Posterior cingulate gyrus (tissue), 11 donors: ENCODE measurements at regions not wholly inside any gene's neighbourhood (a gene's known extent, or its start where the extent isn't known, plus 50 kb on each side); places are given as distances from the start of the nearest gene placed in this dataset.

Experiments used
- DNase-seq, 10 donors: peaks; one replicate each; pipeline versions ENCODE4 v3.0.0 to v3.0.0-alpha.2; 2020 to 2021; ENCODE audit warnings: mixed read lengths in 3 of 10
- intact Hi-C: fragments of 100-400 bp; cut with DNase I; formaldehyde crosslinking; loops from one replicate; pipeline ENCODE4 v1.15.1; 2023

- DNase-seq, result no peak
- intact Hi-C loops, result no loop called here
These were observed 53.0 kb upstream of the CLDN14 start for GRCh38 chr21:36532769-36533467.

DNA sequence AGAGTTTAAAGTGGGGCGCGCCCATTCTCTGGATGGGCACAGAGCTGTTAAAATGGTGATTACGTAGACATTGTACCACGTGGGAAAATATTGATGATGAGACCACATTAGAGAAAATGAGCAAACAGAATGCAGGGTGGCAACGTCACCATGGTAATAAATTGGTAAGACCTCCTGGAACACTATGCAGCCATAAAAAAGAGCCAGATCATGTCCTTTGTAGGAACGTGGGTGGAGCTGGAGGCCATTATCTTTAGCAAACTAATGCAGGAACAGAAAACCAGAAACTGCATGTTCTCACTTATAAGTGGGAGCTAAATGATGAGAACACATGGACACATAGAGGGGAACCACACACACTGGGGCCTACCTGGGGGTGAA lies 53.5 kb upstream of the CLDN14 start:
- DNase-seq, result no peak
- intact Hi-C loops, result no loop called here

GRCh38 chr21:36534656-36535055 lies 54.7 kb upstream of the CLDN14 start:
- DNase-seq, result no peak
- intact Hi-C loops, result no loop called here

GRCh38 chr21:36535618-36536241 lies 55.8 kb upstream of the CLDN14 start:
- DNase-seq, result no peak
- intact Hi-C loops, result no loop called here

DNA sequence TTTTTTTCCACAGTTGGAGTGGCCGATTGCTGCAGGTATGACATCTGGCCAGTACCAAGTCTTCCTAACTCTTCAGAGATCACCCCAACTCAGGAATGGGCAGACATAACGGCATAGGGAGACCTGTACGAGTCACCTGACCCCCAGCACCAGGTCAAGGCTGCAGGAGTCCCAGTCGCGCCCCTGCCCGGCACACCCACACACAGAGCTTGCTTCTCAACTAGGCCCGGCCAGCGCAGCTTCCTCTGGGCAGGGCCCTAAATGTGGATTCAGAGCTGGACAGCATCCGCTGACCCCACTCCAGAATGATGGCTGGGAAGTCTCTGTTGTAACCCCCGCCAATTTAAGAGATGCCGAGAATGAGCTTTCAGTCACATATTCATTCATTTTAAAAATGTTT lies 58.8 kb upstream of the CLDN14 start:
- no peak for DNase-seq
- intact Hi-C loops, result no loop called here

DNA sequence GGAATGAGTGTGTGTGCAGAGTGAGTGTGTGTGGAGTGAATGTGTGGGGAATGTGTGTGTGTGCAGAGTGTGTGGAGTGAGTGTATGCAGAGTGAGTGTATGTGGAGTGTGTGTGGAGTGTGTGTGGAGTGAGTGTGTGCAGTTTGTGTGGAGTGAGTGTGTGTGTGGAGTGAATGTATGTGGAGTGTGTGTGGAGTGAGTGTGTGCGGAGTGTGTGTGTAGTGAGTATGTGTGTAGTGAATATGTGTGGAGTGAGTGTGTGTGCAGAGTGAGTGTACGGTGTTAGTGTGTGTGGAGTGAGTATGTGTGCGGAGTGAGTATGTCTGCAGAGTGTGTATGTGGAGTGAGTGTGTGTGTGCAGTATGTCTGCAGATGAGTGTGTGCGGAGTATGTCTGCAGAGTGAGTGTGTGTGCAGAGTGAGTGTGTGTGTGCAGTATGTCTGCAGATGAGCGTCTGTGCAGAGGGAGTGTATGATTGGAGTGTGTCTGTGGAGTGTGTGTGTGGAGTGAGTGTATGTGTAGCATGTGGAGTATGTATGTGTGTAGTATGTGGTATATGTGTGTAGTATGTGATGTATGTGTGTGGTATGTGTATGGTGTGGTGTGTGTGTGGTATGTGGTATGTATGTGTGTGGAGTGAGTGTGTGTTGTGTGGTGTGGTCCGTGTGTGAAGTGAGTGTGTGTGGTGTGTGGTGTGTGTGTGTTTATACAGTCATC lies 59.7 kb upstream of the CLDN14 start:
- intact Hi-C loops, result no loop called here
- no peak for DNase-seq

DNA sequence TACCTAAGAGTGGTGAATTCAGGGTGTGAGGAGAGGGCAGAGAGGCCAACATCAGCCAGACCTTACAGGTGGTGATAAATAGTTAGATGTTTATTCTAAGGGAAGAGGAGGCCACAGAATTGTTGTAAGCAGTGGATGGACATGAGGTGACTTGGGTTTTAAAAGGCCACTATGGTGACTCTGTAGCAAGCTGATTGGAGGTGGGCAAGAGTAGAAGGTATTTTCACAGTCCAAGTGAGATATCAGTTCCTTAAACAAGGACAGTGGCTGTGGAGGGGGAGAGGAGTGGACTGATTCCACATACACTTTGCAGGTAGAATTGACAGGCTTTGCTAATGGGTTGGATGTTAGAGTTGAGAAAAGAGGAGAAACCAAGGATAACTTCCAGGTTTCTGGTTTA lies 60.8 kb upstream of the CLDN14 start:
- intact Hi-C loops, result no loop called here
- DNase-seq, result no peak

DNA sequence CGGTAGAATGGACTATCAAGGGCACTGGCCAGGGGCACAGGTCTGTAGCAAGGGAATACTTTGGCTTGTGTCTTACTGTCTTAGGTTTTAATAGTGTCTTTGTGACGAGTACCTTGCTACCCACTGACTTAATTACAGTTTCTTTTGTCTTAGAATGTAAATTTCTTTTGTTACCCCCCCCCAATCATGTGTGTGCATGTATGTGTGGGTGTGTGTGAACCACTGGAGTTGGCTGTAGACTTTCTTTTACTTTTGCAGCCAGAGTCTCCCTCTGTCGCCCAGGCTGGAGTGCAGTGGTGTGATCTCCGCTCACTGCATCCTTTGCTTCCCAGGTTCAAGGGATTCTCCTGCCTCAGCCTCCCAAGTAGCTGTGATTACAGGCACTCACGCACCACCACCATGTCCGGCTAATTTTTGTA lies 61.8 kb upstream of the CLDN14 start:
- no peak for DNase-seq
- intact Hi-C loops, result no loop called here

DNA sequence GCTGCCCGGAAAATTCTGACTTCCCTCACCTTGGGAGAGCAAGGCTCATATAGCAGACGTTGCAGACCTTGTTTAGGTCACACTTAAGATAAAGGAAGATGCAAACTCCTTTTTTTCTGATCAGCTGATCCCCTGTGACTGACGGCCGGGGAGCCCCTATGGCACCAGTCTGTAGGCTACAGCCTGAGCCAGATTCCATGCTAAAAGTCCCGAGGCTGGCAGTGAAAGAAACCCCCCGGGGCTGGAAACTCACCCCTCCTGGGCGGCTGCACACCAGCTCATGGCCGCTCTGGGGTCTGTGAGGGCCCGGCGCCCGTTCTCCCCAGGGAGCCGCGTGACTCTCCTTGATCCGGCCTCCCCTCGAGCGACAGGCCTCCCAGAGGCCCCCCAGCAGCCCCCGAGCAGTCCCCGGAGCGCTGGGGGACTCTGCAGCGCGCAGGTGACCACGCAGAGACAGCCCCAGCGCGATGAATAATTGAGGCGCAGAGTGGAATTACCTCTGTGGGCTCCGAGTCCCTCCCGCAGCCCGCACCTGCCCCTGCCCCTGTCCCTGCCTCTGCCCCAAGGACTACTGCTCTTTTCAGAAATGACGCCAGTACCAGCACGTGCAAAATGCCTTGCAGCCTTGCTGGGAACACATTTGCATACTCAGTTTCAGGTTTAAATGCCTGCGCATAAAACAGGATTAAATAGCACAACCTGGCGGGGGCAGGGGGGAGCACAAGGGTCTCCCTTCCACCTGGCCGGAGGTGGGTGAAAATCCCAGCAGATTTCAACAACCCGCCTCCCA lies 62.6 kb upstream of the CLDN14 start:
- DNase-seq, result peak in 1 of 10 donors; percentile 55
- intact Hi-C loops, result no loop called here

- intact Hi-C loops, result no loop called here
- peak in 2 of 10 donors; percentile 42 to 69 for DNase-seq
These were observed 64.0 kb upstream of the CLDN14 start for GRCh38 chr21:36543924-36544323.

GRCh38 chr21:36544545-36544944 lies 64.6 kb upstream of the CLDN14 start:
- no peak for DNase-seq
- intact Hi-C loops, result no loop called here

DNA sequence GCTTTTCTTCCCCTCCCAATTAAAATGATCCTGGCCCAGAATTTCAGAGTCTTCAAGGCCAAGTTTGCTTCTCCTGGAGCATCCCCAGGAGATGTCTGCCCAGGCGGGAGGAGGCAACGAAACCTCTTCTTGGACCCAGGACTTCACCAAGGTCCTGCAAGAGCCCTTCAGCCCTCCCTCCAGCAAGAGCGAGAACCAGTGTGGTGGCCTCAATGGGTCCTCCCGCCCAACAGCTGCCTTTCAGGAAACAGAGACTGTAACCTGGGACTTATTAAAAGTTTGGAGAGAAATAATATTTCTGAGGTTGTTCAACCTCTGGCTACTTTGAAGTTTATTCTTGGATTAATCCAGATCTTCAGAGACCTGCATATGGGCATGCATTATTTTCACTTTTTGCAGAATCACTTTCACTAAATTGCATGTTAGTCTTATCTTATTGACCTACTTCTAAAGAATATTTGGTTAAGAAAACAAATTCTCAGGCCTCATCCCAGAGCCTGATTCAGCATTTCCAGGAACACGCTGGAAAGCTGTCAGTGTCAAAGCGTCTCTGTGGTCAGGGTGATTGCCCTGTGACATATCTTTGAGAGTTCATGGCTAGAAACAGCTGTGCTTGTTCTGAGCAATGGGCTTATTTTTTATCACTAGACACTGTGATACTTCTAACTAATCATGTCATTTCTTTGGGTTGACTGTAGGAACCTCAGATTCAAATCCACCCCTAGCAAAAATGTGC lies 66.0 kb upstream of the CLDN14 start:
- intact Hi-C loops, result no loop called here
- DNase-seq, result no peak

- intact Hi-C loops, result no loop called here
- peak in 1 of 10 donors; percentile 19 for DNase-seq
These were observed 67.5 kb upstream of the CLDN14 start for GRCh38 chr21:36547464-36547863.

DNA sequence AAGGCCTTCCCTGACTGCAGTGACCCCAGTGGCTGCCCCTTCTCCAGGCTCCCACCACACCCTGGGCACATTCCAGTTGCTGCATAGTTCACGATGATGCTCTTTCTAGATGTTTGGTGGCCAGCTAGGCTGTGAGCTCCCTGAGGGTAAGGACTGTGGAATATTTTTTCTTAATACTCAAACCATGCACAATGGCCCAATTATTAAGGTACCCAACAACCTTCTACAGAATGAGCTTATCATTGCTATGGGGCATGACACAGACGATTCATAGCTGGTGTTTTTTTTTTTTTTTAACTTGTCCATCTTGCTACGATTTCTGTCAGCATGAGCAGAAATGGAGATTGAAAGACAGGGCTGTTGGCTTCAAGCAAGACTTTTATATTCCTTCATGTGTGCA lies 68.9 kb upstream of the CLDN14 start:
- no peak for DNase-seq
- intact Hi-C loops, result no loop called here

DNA sequence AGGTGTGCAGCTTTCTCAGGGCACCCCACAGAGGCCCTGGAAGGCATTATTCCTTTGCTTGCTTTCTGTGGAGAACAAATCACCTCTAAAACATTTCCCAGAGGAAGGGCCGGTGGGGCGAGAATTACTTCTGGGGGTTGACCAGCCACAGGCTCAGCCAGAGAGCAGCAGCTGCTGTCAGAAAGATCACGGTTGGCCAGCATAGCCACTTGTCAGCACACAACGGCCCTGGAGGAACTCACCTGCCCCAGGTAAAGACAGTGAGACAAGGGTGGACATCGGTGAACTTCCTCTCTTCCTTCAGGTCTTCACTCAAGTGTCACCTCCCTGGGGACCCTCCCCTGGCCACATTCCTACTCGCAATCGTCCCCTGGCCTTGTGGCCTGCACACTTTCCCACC lies 69.5 kb upstream of the CLDN14 start:
- no peak for DNase-seq

GRCh38 chr21:36550761-36551160 lies 70.8 kb upstream of the CLDN14 start:
- DNase-seq, result no peak
- intact Hi-C loops, result no loop called here

More for the DNA sequence above, 69.5 kb upstream of the CLDN14 start:
- intact Hi-C loops, result no loop called here

DNA sequence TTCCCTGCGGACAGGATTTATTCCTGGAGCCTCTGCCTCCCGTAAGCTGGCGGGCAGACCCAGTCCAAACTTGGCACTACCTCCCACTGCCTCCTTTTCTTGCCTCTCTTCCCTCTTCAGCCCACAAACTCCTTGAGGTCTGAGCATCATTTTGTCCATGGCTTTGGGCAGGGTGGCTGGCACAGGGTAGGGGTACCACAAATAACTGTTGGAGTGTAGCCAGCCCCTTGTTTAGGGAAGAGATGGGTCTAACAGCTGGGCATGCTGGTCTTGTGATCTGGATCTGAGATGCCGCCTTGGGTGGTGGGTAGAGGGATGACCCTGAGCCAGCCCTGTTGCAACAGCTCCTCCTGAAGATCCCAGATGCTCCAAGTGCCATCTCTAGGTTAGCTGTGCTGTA lies 71.4 kb upstream of the CLDN14 start:
- intact Hi-C loops, result no loop called here
- DNase-seq, result no peak

DNA sequence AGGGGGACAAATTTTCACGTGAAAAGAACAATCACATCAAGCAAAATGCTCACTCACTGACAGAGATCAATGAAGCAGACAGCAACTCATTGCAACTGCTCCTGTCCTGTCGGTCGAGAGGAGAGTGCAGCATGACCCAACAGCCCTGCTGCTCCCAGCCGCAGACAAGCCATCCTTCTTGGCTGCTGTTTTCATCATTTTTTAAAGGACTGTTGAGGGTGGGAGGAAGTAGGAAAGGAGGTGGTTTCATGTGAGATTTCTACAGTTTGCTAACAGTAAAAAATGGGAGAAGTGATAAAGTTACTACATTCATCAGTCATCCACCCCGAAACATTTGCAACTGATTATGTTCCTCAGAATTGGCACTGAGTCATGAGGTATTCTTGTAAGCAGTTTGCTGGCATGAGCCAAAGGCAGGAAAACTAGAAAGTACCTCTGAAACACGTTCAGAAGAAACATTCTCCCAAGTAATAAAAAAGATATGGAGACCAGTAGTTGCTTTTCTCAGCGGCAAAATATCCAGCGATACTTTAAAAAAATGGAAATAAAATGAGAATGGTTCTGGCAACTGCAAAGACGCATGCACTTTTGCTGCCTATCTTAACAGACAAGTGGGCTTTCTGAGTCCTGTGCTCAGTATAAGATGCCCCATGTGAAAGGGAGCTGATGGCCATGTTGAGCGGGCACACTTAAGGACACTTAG lies 72.0 kb upstream of the CLDN14 start:
- no peak for DNase-seq
- intact Hi-C loops, result no loop called here

DNA sequence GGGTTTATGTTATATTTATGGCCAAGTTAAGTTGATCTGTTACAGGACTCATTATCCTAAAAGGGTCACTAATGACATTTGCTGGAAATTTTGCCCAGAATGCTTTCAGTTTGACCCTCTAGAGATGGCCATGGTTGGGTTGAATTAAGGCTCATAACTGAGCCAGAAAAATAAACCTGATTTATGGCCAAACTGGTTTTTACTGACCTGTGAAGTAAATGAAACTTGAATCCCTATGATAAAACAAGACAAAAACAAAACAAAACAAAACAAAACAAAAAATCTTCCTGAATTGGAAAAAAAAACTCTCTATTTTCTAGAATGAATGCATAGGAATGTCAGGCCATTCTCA lies 72.5 kb upstream of the CLDN14 start:
- intact Hi-C loops, result no loop called here
- DNase-seq, result no peak

- DNase-seq, result no peak
- intact Hi-C loops, result no loop called here
These were observed 73.5 kb upstream of the CLDN14 start for GRCh38 chr21:36553406-36553805.
